ENCODE measurements at regions not wholly inside any gene's neighbourhood (a gene's known extent, or its start where the extent isn't known, plus 50 kb on each side); places are given as distances from the start of the nearest gene placed in this dataset.
"Not testable (repeated sequence)": the region's sequence is repeated elsewhere in the genome, so short reads cannot be mapped to it uniquely, and the experiment has no call there.

- TF ChIP-seq CTCF (IDR thresholded peaks at IDR 0.05; ENCODE audit: low read length); EZH2 (IDR thresholded peaks at IDR 0.05; ENCODE audit: borderline replicate concordance, low read length): not testable (repeated sequence)
Observed at GRCh38 chr9:42848156-42848555, 664.7 kb downstream of the SPATA31A6 start.

Measured in OCI-LY1 (cell line).